Naive thymus-derived CD8-positive, alpha-beta T cell (primary cell): ENCODE measurements at regions not wholly inside any gene's neighbourhood (a gene's known extent, or its start where the extent isn't known, plus 50 kb on each side); places are given as distances from the start of the nearest gene placed in this dataset.
A peak's percentile ranks its signal among the peaks of the same experiment; 100 is the strongest.

Source experiments
- ATAC-seq, 2 donors: fragments of 150-1000 bp; cut with Tn5 transposase in 1 of 2; sonication (Bioruptor Pico), chemical (Tn5 transposase) in 1 of 2; 1 replicate in 1 of 2; 2 replicates in 1 of 2; pipeline ENCODE4 v1.10.0; 2021; ENCODE audit warnings: mild to moderate bottlenecking in 2 of 2, moderate library complexity in 2 of 2
- POLR2A ChIA-PET: fragments of 350-600 bp; sonication (Branson Sonifier 250); formaldehyde crosslinking; loops from one replicate; lab custom pipeline; 2021; ENCODE audit warnings: antibody characterized with exemption; lab: Charles Lee
- DNase-seq, 10 donors: peaks; one replicate each; pipeline versions ENCODE4 v3.0.0 to v3.0.0-alpha.2; 2020 to 2022
- H3K27ac Mint-ChIP-seq, 10 donors: one replicate each; pipeline ENCODE4 v1.8.0; 2020 to 2022; ENCODE audit warnings: mild to moderate bottlenecking in 10 of 10, mixed read lengths in 10 of 10, moderate library complexity in 4 of 10, inconsistent platforms in 1 of 10
- H3K27me3 Mint-ChIP-seq, 5 donors: one replicate each; pipeline ENCODE4 v1.8.0; 2021 to 2022; ENCODE audit warnings: mixed read lengths in 5 of 5
- H3K36me3 Mint-ChIP-seq, 3 donors: one replicate each; pipeline ENCODE4 v1.8.0; 2020 to 2022; ENCODE audit warnings: mixed read lengths in 3 of 3, mild to moderate bottlenecking in 2 of 3, inconsistent platforms in 1 of 3
- H3K4me1 Mint-ChIP-seq, 4 donors: one replicate each; pipeline ENCODE4 v1.8.0; 2021 to 2022; ENCODE audit warnings: mixed read lengths in 4 of 4
- H3K4me3 Mint-ChIP-seq, 10 donors: one replicate each; pipeline ENCODE4 v1.8.0; 2020 to 2022; ENCODE audit warnings: mild to moderate bottlenecking in 10 of 10, mixed read lengths in 10 of 10, moderate library complexity in 6 of 10, inconsistent platforms in 1 of 10
- H3K9me3 Mint-ChIP-seq, 9 donors: one replicate each; pipeline ENCODE4 v1.8.0; 2020 to 2022; ENCODE audit warnings: mixed read lengths in 9 of 9, mild to moderate bottlenecking in 3 of 9, inconsistent platforms in 1 of 9, moderate library complexity in 1 of 9

DNA sequence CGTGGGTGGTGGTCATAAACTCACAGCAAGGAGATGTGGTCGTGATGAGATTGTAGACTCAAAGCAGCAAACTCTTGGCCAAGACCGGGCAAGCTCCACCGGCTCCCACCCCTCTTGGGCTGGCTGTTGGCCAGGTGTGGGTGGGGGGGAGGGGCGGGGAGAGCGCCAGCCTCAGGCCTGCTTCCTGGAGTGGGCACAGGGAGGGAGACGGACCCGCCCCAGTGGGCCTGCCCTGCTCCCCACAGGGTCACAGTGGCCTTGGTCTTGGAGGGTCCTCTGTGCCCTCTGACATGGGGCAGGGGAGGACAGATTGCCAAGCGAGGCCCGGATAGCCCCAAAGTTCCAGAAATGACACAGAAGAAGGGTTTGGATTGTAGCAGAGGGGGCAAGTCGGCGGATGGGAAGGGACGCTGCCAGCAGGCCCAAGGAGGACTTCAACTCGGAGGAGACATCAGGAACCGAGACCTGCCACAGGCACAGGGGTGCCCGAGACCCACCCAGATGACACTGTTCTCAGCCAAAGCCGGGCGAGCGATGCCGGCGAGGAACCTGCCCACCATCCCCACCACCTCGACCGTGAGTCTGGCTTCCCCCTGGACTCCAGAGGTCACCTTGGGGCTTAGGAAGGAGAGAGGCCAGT, 85.4 kb upstream of the ACTRT2 start:
- peak overlapping the region in 1 of 10 donors; percentile 50 for H3K27ac Mint-ChIP-seq
- POLR2A ChIA-PET: no interaction called here
- peaks cover 0 to 9% (median 2%) of the 10 kb centered on the region in 9 donors for H3K9me3 Mint-ChIP-seq
- DNase-seq: peak in 1 of 10 donors; percentile 48
- no peak overlapping the region for H3K4me3 Mint-ChIP-seq
- peaks cover 0 to 7% (median 0%) of the 10 kb centered on the region in 5 donors for H3K27me3 Mint-ChIP-seq
- no peaks in the 10 kb centered on the region for H3K36me3 Mint-ChIP-seq
- no peaks in the 10 kb centered on the region for H3K4me1 Mint-ChIP-seq
- no peak for ATAC-seq

DNA sequence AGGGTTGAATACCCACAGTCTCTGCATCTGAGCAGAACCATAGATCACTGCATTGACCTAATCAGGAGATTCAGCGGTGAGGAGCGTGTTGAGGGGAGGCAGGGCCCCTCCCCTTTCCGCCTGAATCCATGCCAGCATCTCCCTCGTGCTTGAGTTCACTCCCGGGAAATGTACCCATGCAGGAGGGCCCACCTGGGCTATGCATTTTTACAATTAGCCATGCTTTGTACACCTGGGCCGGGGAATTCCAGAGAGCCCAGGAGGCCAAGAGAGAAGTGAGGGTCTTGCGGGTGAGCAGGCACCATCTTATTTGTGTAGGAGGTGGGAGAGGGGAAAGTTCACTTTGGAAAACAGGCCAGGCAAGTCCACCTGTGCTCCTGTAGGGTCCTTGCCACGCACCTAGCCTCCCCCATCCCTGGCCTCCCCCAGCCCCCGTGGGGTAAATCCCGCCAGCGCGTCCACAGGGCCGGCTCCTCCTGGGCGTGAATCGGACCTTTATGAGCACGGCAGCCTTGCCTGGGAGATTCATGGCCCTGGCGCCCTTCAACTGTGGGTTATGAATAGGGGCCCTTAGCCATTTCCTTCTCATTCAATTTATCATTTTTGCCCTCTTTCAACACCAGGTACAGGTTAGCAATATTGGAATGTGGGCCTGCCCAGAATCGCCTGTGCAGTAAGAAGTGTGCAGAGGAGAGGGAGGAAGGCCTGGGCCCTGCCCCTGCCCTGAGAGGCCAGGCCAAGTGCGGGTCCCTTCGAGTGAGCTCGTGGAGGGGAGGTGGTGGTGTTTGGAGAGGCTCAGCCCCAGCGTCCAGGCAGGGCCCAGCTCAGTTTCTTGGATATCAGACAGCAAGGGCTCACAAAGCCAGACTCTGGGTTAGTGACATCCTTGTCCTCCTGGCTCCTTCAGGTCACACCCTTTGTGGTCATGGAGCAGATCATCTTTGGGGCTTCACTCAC, 84.4 kb upstream of the ACTRT2 start:
- Mint-ChIP-seq H3K36me3 (peaks cover 0 to 5% (median 0%) of the 10 kb centered on the region in 3 donors), H3K4me3 (no peak overlapping the region), H3K27ac (no peak overlapping the region), H3K9me3 (peaks cover 6 to 18% (median 9%) of the 10 kb centered on the region in 9 donors), H3K27me3 (peaks cover 0 to 3% (median 2%) of the 10 kb centered on the region in 5 donors), H3K4me1 (no peaks in the 10 kb centered on the region)
- POLR2A ChIA-PET: no interaction called here
- DNase-seq: peak in 1 of 10 donors; percentile 53
- no peak for ATAC-seq

- ATAC-seq: no peak
- H3K4me1 Mint-ChIP-seq: no peaks in the 10 kb centered on the region
- peak overlapping the region in 1 of 10 donors; percentile 57 for H3K27ac Mint-ChIP-seq
- H3K36me3 Mint-ChIP-seq: peaks cover 0 to 5% (median 0%) of the 10 kb centered on the region in 3 donors
- POLR2A ChIA-PET: no interaction called here
- H3K27me3 Mint-ChIP-seq: peaks cover 0 to 3% (median 0%) of the 10 kb centered on the region in 5 donors
- peaks cover 6 to 18% (median 9%) of the 10 kb centered on the region in 9 donors for H3K9me3 Mint-ChIP-seq
- peak in 1 of 10 donors; percentile 23 for DNase-seq
- H3K4me3 Mint-ChIP-seq: no peak overlapping the region
Observed at GRCh38 chr1:2937805-2938204, 83.5 kb upstream of the ACTRT2 start.

GRCh38 chr1:2939041-2939552, 82.2 kb upstream of the ACTRT2 start:
- Mint-ChIP-seq H3K9me3 (peaks cover 6 to 18% (median 9%) of the 10 kb centered on the region in 9 donors), H3K27ac (no peak overlapping the region), H3K27me3 (peaks cover 0 to 3% (median 2%) of the 10 kb centered on the region in 5 donors), H3K4me1 (no peaks in the 10 kb centered on the region), H3K36me3 (peaks cover 0 to 5% (median 0%) of the 10 kb centered on the region in 3 donors), H3K4me3 (no peak overlapping the region)
- ATAC-seq (no peak), DNase-seq (peak in 1 of 10 donors; percentile 36)
- POLR2A ChIA-PET: no interaction called here

- Mint-ChIP-seq H3K4me3 (no peak overlapping the region), H3K36me3 (peaks cover 0 to 5% (median 0%) of the 10 kb centered on the region in 3 donors), H3K4me1 (no peaks in the 10 kb centered on the region), H3K27ac (no peak overlapping the region), H3K9me3 (peaks cover 6 to 18% (median 9%) of the 10 kb centered on the region in 9 donors), H3K27me3 (peaks cover 0 to 3% (median 2%) of the 10 kb centered on the region in 5 donors)
- POLR2A ChIA-PET: no interaction called here
- ATAC-seq (no peak), DNase-seq (no peak)
Observed at GRCh38 chr1:2940178-2940577, 81.1 kb upstream of the ACTRT2 start.

- H3K4me3 Mint-ChIP-seq: no peak overlapping the region
- H3K27me3 Mint-ChIP-seq: peaks cover 0 to 3% (median 2%) of the 10 kb centered on the region in 5 donors
Observed at GRCh38 chr1:2941040-2941439, 80.2 kb upstream of the ACTRT2 start.

DNA sequence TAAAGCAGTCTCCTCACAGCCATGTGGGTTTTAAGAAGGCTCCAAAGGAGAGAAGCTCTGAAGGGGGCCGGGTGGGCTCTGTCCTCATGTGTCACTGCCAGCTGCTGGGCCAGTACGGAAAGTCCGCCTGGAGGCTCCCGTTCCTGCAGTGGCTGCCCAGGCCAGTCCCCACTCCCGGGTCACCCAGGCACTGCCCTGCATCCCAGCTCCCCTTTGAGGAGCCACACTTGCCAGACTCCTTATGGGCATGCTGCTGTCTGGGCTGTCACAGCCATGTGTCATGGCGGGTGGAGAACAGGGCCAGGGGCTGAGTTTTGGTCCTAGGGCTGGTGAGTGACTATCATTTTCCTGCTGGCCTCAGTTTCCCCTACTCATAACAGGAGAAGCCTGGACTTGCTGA, 79.4 kb upstream of the ACTRT2 start:
- H3K27me3 Mint-ChIP-seq: peaks cover 3 to 8% (median 5%) of the 10 kb centered on the region in 5 donors
- POLR2A ChIA-PET: no interaction called here
- H3K4me3 Mint-ChIP-seq: no peak overlapping the region

More at GRCh38 chr1:2941040-2941439, 80.2 kb upstream of the ACTRT2 start:
- Mint-ChIP-seq H3K4me1 (no peaks in the 10 kb centered on the region), H3K27ac (no peak overlapping the region), H3K36me3 (peaks cover 0 to 5% (median 0%) of the 10 kb centered on the region in 3 donors), H3K9me3 (peaks cover 6 to 18% (median 9%) of the 10 kb centered on the region in 9 donors)
- no peak for ATAC-seq
- no peak for DNase-seq
- POLR2A ChIA-PET: interaction anchor here (0.6 kb wide), 1 partner anchor 582 kb away, joined by 3 read pairs; no protein-coding TSS in a partner anchor

DNA sequence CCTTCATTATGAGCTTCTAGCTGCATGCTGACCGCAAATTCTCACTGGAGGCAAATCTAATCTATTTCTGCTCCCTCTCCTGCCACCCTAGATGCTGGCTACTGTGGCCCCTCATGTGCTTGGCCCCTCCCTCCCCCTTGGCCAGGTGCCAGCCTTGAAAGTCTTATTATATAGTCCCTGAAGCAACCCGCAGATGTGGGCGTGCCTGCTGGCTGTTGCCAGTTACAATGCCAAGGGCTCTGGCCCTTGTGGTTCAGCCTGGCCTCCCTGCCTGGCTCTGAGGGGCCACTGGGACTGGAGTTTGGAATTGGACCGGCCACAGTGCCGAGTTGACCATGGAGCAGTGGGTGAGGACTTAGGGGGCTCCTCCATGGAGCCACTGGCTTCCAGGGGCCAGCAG, 78.9 kb upstream of the ACTRT2 start:
- Mint-ChIP-seq H3K9me3 (peaks cover 6 to 18% (median 9%) of the 10 kb centered on the region in 9 donors), H3K27ac (no peak overlapping the region), H3K4me3 (no peak overlapping the region), H3K4me1 (peaks cover 0 to 2% (median 0%) of the 10 kb centered on the region in 4 donors), H3K27me3 (peaks cover 3 to 13% (median 9%) of the 10 kb centered on the region in 5 donors), H3K36me3 (peaks cover 0 to 5% (median 0%) of the 10 kb centered on the region in 3 donors)
- peak in 1 of 10 donors; percentile 60 for DNase-seq
- ATAC-seq: no peak
- POLR2A ChIA-PET: no interaction called here

More for the DNA sequence above, 79.4 kb upstream of the ACTRT2 start:
- H3K4me1 Mint-ChIP-seq: no peaks in the 10 kb centered on the region
- peak in 1 of 10 donors; percentile 28 for DNase-seq
- ATAC-seq: no peak
- H3K27ac Mint-ChIP-seq: no peak overlapping the region
- H3K36me3 Mint-ChIP-seq: peaks cover 0 to 5% (median 0%) of the 10 kb centered on the region in 3 donors
- peaks cover 6 to 18% (median 9%) of the 10 kb centered on the region in 9 donors for H3K9me3 Mint-ChIP-seq

GRCh38 chr1:2943686-2944260, 77.5 kb upstream of the ACTRT2 start:
- H3K36me3 Mint-ChIP-seq: peaks cover 0 to 5% (median 0%) of the 10 kb centered on the region in 3 donors
- peaks cover 3 to 17% (median 9%) of the 10 kb centered on the region in 5 donors for H3K27me3 Mint-ChIP-seq
- no peak overlapping the region for H3K4me3 Mint-ChIP-seq
- peaks cover 0 to 2% (median 0%) of the 10 kb centered on the region in 4 donors for H3K4me1 Mint-ChIP-seq
- POLR2A ChIA-PET: no interaction called here
- DNase-seq: peak in 1 of 10 donors; percentile 26
- ATAC-seq: no peak
- H3K27ac Mint-ChIP-seq: no peak overlapping the region
- peaks cover 6 to 18% (median 9%) of the 10 kb centered on the region in 9 donors for H3K9me3 Mint-ChIP-seq

GRCh38 chr1:2944705-2945104, 76.6 kb upstream of the ACTRT2 start:
- no peak overlapping the region for H3K27ac Mint-ChIP-seq
- H3K4me3 Mint-ChIP-seq: no peak overlapping the region
- peaks cover 3 to 17% (median 9%) of the 10 kb centered on the region in 5 donors for H3K27me3 Mint-ChIP-seq
- ATAC-seq: no peak
- POLR2A ChIA-PET: no interaction called here
- peaks cover 6 to 18% (median 9%) of the 10 kb centered on the region in 9 donors for H3K9me3 Mint-ChIP-seq
- peaks cover 0 to 2% (median 0%) of the 10 kb centered on the region in 4 donors for H3K4me1 Mint-ChIP-seq
- peaks cover 0 to 5% (median 0%) of the 10 kb centered on the region in 3 donors for H3K36me3 Mint-ChIP-seq
- DNase-seq: no peak

DNA sequence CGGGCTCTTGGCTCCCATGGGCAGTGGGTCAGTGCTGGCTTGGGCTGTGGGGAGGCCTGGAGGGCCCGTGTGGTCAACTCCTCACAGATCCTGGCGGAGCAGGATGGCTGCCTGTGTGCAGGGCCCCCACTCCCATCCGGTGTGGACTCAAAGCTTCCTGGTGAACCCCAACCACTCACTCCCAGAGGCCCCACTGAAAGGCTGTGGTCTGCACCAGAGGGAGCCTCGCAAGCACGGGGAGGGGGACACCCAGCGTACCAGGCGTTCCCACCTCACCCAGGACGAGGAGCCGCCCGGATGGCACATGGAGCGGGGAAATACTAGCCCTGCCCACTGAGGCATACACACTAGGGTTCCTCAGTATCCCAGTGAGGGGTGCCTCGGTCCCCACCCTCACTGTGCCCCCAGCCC, 75.4 kb upstream of the ACTRT2 start:
- Mint-ChIP-seq H3K4me1 (peaks cover 0 to 6% (median 0%) of the 10 kb centered on the region in 4 donors), H3K9me3 (peaks cover 6 to 10% (median 8%) of the 10 kb centered on the region in 9 donors)

DNA sequence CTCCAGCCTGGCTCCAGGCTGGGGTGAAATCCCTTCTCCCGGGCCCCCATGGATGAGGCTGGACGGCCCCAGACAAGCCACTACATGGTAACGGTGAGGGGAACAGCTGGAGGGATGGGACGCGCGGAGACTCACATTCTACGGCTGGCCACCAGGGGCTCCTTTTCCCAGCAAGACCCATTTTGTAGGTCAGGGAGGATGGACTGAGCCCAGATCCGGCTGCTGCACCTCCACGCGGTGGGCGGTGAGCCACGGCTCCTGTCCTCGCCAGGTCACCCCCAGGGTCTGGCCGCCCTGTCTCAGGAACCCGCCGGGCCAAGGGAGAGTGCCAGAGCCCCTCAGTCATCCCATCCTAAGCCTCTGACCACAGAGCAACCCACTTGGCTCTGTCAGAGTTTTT, 75.0 kb upstream of the ACTRT2 start:
- H3K4me3 Mint-ChIP-seq: no peak overlapping the region
- POLR2A ChIA-PET: no interaction called here
- no peak for ATAC-seq

More for the DNA sequence above, 75.4 kb upstream of the ACTRT2 start:
- POLR2A ChIA-PET: no interaction called here
- ATAC-seq (no peak), DNase-seq (peak in 1 of 10 donors; percentile 55)
- H3K27me3 Mint-ChIP-seq: peaks cover 3 to 21% (median 9%) of the 10 kb centered on the region in 5 donors
- H3K36me3 Mint-ChIP-seq: peaks cover 0 to 5% (median 0%) of the 10 kb centered on the region in 3 donors
- peak overlapping the region in 1 of 10 donors; percentile 5 for H3K27ac Mint-ChIP-seq
- H3K4me3 Mint-ChIP-seq: no peak overlapping the region

More for the DNA sequence above, 75.0 kb upstream of the ACTRT2 start:
- H3K9me3 Mint-ChIP-seq: peaks cover 2 to 7% (median 4%) of the 10 kb centered on the region in 9 donors
- H3K27ac Mint-ChIP-seq: no peak overlapping the region
- peaks cover 0 to 4% (median 0%) of the 10 kb centered on the region in 3 donors for H3K36me3 Mint-ChIP-seq
- peaks cover 0 to 8% (median 0%) of the 10 kb centered on the region in 4 donors for H3K4me1 Mint-ChIP-seq
- H3K27me3 Mint-ChIP-seq: peaks cover 5 to 21% (median 9%) of the 10 kb centered on the region in 5 donors
- DNase-seq: no peak
